ENCODE measurements at regions not wholly inside any gene's neighbourhood (a gene's known extent, or its start where the extent isn't known, plus 50 kb on each side); places are given as distances from the start of the nearest gene placed in this dataset.

DNA sequence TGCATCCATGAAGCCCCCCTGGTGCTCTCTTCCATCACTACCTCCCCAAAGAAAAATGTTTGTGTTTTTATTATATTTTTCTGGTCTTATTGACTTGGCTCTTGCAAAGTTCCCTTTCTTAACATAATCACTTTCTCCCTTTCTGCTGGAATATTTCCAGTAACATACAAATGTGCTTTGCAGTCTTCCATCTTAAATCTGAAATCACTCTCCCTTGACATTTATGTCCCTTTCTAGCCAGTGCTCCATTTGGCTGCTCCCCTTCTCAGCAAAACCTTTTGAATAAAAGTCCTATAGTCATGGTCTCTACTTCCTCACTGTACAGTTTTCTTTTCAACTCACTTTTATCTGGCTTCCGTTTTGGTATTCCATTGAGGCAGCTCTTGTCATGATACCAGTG lies 118.8 kb downstream of the SNAPC1 start:
- no peak overlapping the region for H3K27ac ChIP-seq
- H3K36me3 ChIP-seq: no peaks in the 10 kb centered on the region
- no peak for TF ChIP-seq POLR2AphosphoS5 (IDR thresholded peaks at IDR 0.05)
- TF ChIP-seq, protein P1, sequence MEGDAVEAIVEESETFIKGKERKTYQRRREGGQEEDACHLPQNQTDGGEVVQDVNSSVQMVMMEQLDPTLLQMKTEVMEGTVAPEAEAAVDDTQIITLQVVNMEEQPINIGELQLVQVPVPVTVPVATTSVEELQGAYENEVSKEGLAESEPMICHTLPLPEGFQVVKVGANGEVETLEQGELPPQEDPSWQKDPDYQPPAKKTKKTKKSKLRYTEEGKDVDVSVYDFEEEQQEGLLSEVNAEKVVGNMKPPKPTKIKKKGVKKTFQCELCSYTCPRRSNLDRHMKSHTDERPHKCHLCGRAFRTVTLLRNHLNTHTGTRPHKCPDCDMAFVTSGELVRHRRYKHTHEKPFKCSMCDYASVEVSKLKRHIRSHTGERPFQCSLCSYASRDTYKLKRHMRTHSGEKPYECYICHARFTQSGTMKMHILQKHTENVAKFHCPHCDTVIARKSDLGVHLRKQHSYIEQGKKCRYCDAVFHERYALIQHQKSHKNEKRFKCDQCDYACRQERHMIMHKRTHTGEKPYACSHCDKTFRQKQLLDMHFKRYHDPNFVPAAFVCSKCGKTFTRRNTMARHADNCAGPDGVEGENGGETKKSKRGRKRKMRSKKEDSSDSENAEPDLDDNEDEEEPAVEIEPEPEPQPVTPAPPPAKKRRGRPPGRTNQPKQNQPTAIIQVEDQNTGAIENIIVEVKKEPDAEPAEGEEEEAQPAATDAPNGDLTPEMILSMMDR (IDR thresholded peaks at IDR 0.05): no peak
- no peak for TF ChIP-seq EP300 (IDR thresholded peaks at IDR 0.05)
- no peak for TF ChIP-seq POLR2A (IDR thresholded peaks at IDR 0.05)
- H3K27me3 ChIP-seq: no peaks in the 10 kb centered on the region
- intact Hi-C loops (cut with DNase I): no loop called here
- 83 to 88% methylated on average over 1 of the region's 1 CpG for WGBS, 2 donors
- H3K4me3 ChIP-seq: no peak overlapping the region
- H3K4me1 ChIP-seq: no peaks in the 10 kb centered on the region
- no peaks in the 10 kb centered on the region for H3K9me3 ChIP-seq
- no peak for DNase-seq

DNA sequence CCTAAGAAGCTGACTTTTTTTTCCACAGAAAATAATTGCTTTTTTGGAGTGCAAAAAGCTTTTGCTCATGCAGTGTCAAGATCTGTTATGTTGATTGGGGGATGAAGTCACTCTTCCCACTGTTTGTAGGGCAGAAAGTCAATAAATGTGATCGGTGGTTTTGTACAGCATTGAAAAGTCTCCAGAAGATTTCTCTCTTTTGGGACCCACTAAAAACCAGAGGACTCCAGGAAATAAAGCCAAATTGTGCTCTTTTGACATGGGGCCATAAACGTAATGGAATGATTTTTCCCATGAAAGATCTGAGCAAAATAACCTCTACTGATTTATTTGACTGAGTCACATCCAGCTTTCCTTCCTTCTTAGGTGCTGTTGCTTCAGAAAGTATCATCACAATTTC lies 122.5 kb downstream of the SNAPC1 start:
- Histone ChIP-seq H3K4me3 (no peak overlapping the region), H3K4me1 (no peaks in the 10 kb centered on the region), H3K9me3 (no peaks in the 10 kb centered on the region), H3K27me3 (no peaks in the 10 kb centered on the region), H3K36me3 (no peaks in the 10 kb centered on the region), H3K27ac (no peak overlapping the region)
- no peak for DNase-seq
- 63 to 73% methylated on average over 2 of the region's 2 CpGs for WGBS, 2 donors
- intact Hi-C loops (cut with DNase I): no loop called here
- TF ChIP-seq, protein P1 (IDR thresholded peaks at IDR 0.05): no peak
- TF ChIP-seq POLR2A (IDR thresholded peaks at IDR 0.05) (no peak), EP300 (IDR thresholded peaks at IDR 0.05) (no peak), POLR2AphosphoS5 (IDR thresholded peaks at IDR 0.05) (no peak)

DNA sequence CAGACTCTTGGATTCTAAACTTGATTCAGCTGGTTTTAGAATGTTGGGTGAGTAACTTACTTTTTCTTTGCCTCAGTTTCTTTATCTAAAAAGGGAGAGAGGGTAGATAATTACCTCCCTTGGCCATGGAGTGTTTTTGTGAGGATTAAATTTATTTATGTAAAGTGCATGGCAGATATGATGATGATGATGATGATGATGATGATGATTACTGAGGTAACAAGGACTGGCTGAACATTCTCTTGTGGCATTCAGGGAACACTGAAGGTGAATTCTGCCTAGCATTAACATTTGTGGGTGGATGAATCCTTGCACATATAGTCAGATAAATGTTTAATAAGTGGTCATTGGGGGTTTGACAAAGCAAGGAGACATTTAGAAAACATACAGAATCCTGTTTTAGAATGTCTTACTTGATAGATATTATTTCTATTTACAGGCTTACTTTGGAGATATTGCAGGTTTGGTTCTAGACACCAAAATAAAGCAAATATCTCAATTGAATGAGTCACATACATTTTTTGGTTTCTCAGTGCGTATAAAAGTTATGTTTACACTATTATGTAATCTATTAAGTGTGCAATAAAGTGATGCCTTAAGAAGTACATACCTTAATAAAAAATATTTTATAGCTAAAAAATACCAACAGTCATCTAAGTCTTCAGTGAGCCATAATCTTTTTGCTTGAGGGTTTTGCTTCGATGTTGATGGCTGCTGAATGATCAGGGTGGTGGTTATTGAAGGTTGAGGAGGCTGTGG lies 123.2 kb downstream of the SNAPC1 start:
- intact Hi-C loops (cut with DNase I): no loop called here
- Histone ChIP-seq H3K4me1 (no peaks in the 10 kb centered on the region), H3K4me3 (no peak overlapping the region), H3K36me3 (no peaks in the 10 kb centered on the region), H3K27ac (no peak overlapping the region), H3K9me3 (no peaks in the 10 kb centered on the region), H3K27me3 (no peaks in the 10 kb centered on the region)
- DNase-seq: no peak
- TF ChIP-seq, protein P1 (IDR thresholded peaks at IDR 0.05): no peak
- no peak for TF ChIP-seq POLR2AphosphoS5 (IDR thresholded peaks at IDR 0.05)
- no peak for TF ChIP-seq EP300 (IDR thresholded peaks at IDR 0.05)
- TF ChIP-seq POLR2A (IDR thresholded peaks at IDR 0.05): no peak
- 74 to 88% methylated on average over 2 of the region's 2 CpGs for WGBS, 2 donors

DNA sequence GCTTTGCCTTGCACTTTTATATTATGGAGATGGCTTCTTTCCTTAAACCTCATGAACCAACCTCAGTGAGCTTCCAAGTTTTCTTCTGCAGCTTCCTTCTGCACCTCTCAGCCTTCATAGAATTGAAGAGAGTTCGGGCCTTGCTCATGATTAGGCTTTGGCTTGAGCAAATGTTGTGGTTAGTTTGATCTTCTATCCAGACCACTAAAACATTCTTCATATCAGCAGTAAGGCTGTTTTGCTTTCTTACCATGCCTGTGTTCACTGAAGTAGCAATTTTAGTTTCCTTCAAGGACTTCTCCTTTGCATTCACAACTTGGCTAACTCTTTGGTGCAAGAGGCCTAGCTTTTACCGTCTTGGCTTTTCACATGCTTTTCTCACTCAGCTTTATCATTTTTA lies 125.4 kb downstream of the SNAPC1 start:
- Histone ChIP-seq H3K4me1 (no peaks in the 10 kb centered on the region), H3K4me3 (no peak overlapping the region), H3K36me3 (no peaks in the 10 kb centered on the region), H3K9me3 (no peaks in the 10 kb centered on the region), H3K27me3 (no peaks in the 10 kb centered on the region), H3K27ac (no peak overlapping the region)
- no peak for TF ChIP-seq EP300 (IDR thresholded peaks at IDR 0.05)
- TF ChIP-seq, protein P1 (IDR thresholded peaks at IDR 0.05): no peak
- no peak for TF ChIP-seq POLR2AphosphoS5 (IDR thresholded peaks at IDR 0.05)
- TF ChIP-seq POLR2A (IDR thresholded peaks at IDR 0.05): no peak
- no peak for DNase-seq
- intact Hi-C loops (cut with DNase I): no loop called here
- WGBS, 2 donors: 61 to 80% methylated on average over 2 of the region's 2 CpGs

DNA sequence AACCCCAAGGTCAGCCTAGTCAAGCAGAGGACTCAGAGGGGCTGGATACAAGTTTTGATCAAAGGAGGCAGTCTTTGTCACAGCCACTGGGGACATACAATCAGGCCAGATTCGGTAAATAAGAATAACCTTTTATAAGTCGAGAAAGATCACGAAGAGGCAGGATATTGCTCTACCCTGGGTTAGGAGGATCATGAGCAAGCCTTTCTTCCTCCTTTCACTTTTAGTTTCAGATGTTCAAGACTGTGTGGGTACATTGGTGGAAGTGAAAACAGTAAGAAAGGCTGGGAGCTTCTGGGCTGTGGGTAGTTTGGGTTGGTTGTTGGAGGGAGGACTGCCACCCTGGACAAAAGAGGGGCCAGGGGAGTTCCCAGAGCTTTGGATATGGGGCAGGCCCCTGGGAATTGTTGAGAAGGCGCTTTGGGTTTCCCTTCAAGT lies 127.7 kb downstream of the SNAPC1 start:
- H3K36me3 ChIP-seq: no peaks in the 10 kb centered on the region
- no peaks in the 10 kb centered on the region for H3K4me1 ChIP-seq
- H3K27me3 ChIP-seq: no peaks in the 10 kb centered on the region
- DNase-seq: no peak
- TF ChIP-seq, protein P1 (IDR thresholded peaks at IDR 0.05): no peak
- TF ChIP-seq POLR2A (IDR thresholded peaks at IDR 0.05) (no peak), POLR2AphosphoS5 (IDR thresholded peaks at IDR 0.05) (no peak), EP300 (IDR thresholded peaks at IDR 0.05) (no peak)
- no peaks in the 10 kb centered on the region for H3K9me3 ChIP-seq
- no peak overlapping the region for H3K4me3 ChIP-seq
- 20 to 30% methylated on average over 4 of the region's 4 CpGs for WGBS, 2 donors
- no peak overlapping the region for H3K27ac ChIP-seq
- intact Hi-C loops (cut with DNase I): no loop called here
